ENCODE measurements at regions not wholly inside any gene's neighbourhood (a gene's known extent, or its start where the extent isn't known, plus 50 kb on each side); places are given as distances from the start of the nearest gene placed in this dataset.
A peak's percentile ranks its signal among the peaks of the same experiment; 100 is the strongest.
"Not testable (repeated sequence)": the region's sequence is repeated elsewhere in the genome, so short reads cannot be mapped to it uniquely, and the experiment has no call there.

DNA sequence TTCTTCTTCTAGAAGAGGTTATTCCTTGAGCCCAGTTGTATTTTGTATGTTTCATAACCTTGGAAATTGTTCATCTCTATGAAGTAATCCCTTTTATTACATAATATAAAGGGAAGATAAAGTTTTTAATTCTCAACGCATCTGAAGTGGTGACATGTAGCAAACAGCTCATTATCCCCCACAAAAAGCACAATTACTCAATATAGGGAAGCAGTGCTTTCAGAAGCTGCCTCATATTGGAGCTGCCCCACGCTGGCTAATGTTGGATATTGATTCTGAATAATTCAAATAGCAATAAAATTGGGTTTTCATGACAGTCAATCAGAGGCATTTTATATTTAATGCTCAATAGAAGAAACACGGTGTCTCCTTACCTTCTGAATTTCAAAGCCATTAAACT, 604.3 kb upstream of the RBFOX1 start:
- no peaks in the 10 kb centered on the region for H3K27me3 ChIP-seq
- no peak overlapping the region for H3K4me3 ChIP-seq
- H3K36me3 ChIP-seq: no peaks in the 10 kb centered on the region
- intact Hi-C loops (cut with DNase I): no loop called here
- no peaks in the 10 kb centered on the region for H3K9me3 ChIP-seq
- no peaks in the 10 kb centered on the region for H3K4me1 ChIP-seq
- TF ChIP-seq, protein P1, sequence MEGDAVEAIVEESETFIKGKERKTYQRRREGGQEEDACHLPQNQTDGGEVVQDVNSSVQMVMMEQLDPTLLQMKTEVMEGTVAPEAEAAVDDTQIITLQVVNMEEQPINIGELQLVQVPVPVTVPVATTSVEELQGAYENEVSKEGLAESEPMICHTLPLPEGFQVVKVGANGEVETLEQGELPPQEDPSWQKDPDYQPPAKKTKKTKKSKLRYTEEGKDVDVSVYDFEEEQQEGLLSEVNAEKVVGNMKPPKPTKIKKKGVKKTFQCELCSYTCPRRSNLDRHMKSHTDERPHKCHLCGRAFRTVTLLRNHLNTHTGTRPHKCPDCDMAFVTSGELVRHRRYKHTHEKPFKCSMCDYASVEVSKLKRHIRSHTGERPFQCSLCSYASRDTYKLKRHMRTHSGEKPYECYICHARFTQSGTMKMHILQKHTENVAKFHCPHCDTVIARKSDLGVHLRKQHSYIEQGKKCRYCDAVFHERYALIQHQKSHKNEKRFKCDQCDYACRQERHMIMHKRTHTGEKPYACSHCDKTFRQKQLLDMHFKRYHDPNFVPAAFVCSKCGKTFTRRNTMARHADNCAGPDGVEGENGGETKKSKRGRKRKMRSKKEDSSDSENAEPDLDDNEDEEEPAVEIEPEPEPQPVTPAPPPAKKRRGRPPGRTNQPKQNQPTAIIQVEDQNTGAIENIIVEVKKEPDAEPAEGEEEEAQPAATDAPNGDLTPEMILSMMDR (IDR thresholded peaks at IDR 0.05): no peak
- no peak for FAIRE-seq
- no peak overlapping the region for H3K27ac ChIP-seq
- no peak for DNase-seq
- no peak for ATAC-seq
- 42 to 64% methylated on average over 3 of the region's 3 CpGs for WGBS, 2 donors

DNA sequence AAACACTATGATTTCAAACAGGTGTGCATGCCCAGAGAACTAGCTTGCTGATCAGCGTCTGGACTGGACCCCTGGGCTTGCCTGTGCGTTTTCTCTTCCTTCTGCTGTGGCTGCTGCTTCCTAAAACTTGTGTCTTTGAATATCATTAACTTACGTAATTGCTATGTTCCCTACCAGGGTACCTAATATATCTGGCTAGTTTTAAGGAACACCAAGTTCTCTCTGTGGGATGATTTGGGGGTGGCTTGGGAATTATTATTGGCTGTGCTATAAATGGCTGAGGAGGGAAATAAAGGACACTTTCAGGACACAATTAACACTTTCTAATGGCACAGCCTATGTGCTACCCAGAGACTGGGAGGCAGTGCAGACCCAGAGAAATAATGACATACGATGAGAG, 606.0 kb upstream of the RBFOX1 start:
- no peak for ATAC-seq
- 40 to 46% methylated on average over 4 of the region's 4 CpGs for WGBS, 2 donors
- no peaks in the 10 kb centered on the region for H3K27me3 ChIP-seq
- TF ChIP-seq, protein P1 (IDR thresholded peaks at IDR 0.05): no peak
- H3K36me3 ChIP-seq: no peaks in the 10 kb centered on the region
- no peak overlapping the region for H3K4me3 ChIP-seq
- no peaks in the 10 kb centered on the region for H3K9me3 ChIP-seq
- no peaks in the 10 kb centered on the region for H3K4me1 ChIP-seq
- no peak for FAIRE-seq
- intact Hi-C loops (cut with DNase I): no loop called here
- no peak overlapping the region for H3K27ac ChIP-seq
- DNase-seq: no peak

DNA sequence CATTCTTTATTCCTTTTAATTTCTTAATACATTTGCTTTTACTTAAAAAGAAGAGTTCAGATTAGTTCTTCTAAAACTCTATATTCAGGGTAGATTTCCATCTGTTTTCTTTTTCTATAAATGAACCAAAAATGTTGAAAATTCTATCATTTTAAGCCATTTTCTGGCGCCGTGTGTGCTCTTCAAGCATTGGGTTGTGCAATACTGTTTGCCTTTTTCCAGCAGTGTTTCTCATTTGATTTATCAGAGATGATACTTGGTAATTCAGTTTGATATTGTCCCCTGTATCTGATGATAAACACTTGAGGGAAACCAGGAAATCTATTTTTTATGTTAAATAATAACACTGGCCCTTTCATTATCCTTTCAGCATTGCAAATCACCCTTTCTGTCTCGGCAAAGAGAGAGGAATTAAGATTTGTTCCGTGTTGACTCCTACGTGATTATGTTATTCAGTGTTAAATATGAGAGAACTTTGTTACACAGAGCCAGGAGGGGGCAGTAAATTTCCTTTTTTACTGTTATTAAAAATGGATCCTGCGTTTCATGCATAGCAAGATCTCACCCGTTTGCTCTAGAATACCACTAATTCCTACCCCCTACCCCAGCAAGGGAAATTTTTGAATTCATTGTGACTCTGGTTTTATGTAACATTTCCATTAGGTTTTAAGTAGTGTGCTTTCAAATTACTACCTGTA, 606.9 kb upstream of the RBFOX1 start:
- DNase-seq (no peak), FAIRE-seq (no peak), ATAC-seq (peak in 1 of 4 donors; percentile 19)
- H3K4me3 ChIP-seq: no peak overlapping the region
- 26 to 29% methylated on average over 7 of the region's 7 CpGs for WGBS, 2 donors
- H3K27ac ChIP-seq: no peak overlapping the region
- H3K9me3 ChIP-seq: no peaks in the 10 kb centered on the region
- intact Hi-C loops (cut with DNase I): no loop called here
- no peaks in the 10 kb centered on the region for H3K4me1 ChIP-seq
- TF ChIP-seq, protein P1 (IDR thresholded peaks at IDR 0.05): no peak
- no peaks in the 10 kb centered on the region for H3K36me3 ChIP-seq
- no peaks in the 10 kb centered on the region for H3K27me3 ChIP-seq

DNA sequence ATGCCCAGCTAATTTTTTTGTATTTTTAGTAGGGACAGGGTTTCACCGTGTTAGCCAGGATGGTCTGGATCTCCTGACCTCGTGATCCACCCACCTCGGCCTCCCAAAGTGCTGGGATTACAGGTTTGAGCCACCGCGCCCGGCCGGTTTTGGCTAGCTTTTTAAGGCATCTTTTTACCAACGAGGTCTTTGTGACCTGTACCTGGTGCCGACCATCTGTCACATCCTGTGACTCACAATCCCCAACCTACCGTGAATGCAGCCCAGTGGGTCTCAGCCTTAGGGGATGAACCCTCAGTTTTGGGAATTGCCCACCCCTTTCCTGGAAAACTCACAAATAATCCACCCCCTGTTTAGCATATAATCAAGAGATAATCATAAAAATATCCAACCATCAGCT, 607.4 kb upstream of the RBFOX1 start:
- H3K9me3 ChIP-seq; intact Hi-C loops (cut with DNase I); H3K4me1 ChIP-seq; H3K27ac ChIP-seq; H3K36me3 ChIP-seq; ATAC-seq; H3K4me3 ChIP-seq; H3K27me3 ChIP-seq; DNase-seq; FAIRE-seq: not testable (repeated sequence)
- WGBS, 2 donors: 75 to 81% methylated on average over 10 of the region's 10 CpGs

DNA sequence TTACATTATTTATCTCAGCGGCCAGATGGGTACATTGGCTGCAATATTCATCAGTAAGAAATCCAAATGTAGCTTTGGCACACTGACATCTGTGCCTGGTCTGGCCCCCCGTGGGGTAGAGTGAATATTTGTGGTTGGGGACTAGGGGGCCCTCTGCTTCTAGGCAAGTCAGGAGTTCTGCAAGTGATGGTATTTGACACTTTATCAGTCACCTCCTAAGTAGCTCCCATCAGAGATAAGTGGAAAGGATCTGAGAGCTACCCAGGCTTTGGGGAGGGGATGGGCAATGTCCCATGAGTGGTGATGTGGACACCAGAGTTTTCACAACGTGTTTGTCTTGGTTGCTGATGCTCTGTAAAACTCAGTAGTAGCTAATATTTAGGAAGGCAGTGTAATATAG, 609.9 kb upstream of the RBFOX1 start:
- Histone ChIP-seq H3K27ac (no peak overlapping the region), H3K27me3 (no peaks in the 10 kb centered on the region), H3K4me1 (no peaks in the 10 kb centered on the region), H3K9me3 (no peaks in the 10 kb centered on the region), H3K4me3 (no peak overlapping the region), H3K36me3 (no peaks in the 10 kb centered on the region)
- TF ChIP-seq, protein P1 (IDR thresholded peaks at IDR 0.05): no peak
- no peak for DNase-seq
- intact Hi-C loops (cut with DNase I): no loop called here
- WGBS, 2 donors: 29 to 43% methylated on average over 3 of the region's 3 CpGs
- no peak for FAIRE-seq
- no peak for ATAC-seq
